ENCODE measurements at regions not wholly inside any gene's neighbourhood (a gene's known extent, or its start where the extent isn't known, plus 50 kb on each side); places are given as distances from the start of the nearest gene placed in this dataset.
A peak's percentile ranks its signal among the peaks of the same experiment; 100 is the strongest.

GRCh38 chr5:123844873-123845272 lies 332.9 kb downstream of the CSNK1G3 start:
- Histone ChIP-seq H3K14ac (ENCODE audit: insufficient read length) (no peak overlapping the region), H4K5ac (ENCODE audit: insufficient read length, low read depth, low read length) (no peak overlapping the region), H3K36me3 (ENCODE audit: control insufficient read depth in 2 of 4, insufficient read depth in 4 of 4, low read length in 3 of 4) (no peaks in the 10 kb centered on the region), H3K23me2 (ENCODE audit: low read depth, low read length) (no peaks in the 10 kb centered on the region), H3K56ac (replicated peaks; ENCODE audit: insufficient read length, low read depth, low read length) (no peak overlapping the region), H3K27ac (ENCODE audit: low read depth, low read length) (no peak overlapping the region), H4K91ac (replicated peaks; ENCODE audit: insufficient read length, low read length) (no peak overlapping the region), H3K79me2 (ENCODE audit: control insufficient read depth in 1 of 2, insufficient read depth in 2 of 2, low read length in 2 of 2) (no peaks in the 10 kb centered on the region), H3K9ac (replicated peaks in 1 of 4; ENCODE audit: extremely low read depth in 1 of 4, low read depth in 3 of 4, low read length in 3 of 4) (no peak overlapping the region; a peak in 1 of 7 replicates), H3K4me3 (ENCODE audit: extremely low read depth in 1 of 4, insufficient read depth in 2 of 4, low read depth in 3 of 4, low read length in 4 of 4) (no peak overlapping the region), H3K27me3 (replicated peaks in 1 of 4; ENCODE audit: control insufficient read depth in 3 of 4, extremely low read depth in 1 of 4, insufficient read depth in 3 of 4, low read length in 3 of 4) (no peaks in the 10 kb centered on the region), H2BK15ac (ENCODE audit: low read length) (no peak overlapping the region), H3K23ac (ENCODE audit: insufficient read length) (no peak overlapping the region), H3K4ac (replicated peaks; ENCODE audit: insufficient read length, low read depth, low read length) (no peak overlapping the region), H3K4me1 (replicated peaks in 1 of 4; ENCODE audit: control insufficient read depth in 3 of 4, insufficient read depth in 4 of 4, low read length in 3 of 4) (no peaks in the 10 kb centered on the region), H4K20me1 (replicated peaks in 1 of 2; ENCODE audit: control insufficient read depth in 1 of 2, insufficient read depth in 2 of 2, low read length in 2 of 2) (no peaks in the 10 kb centered on the region), H2BK20ac (ENCODE audit: low read length) (no peak overlapping the region), H2BK12ac (ENCODE audit: low read depth, low read length) (no peak overlapping the region), H3K9me3 (ENCODE audit: insufficient read depth in 2 of 2, low read depth in 1 of 2, low read length in 1 of 2) (no peaks in the 10 kb centered on the region), H3K4me2 (ENCODE audit: insufficient read depth in 1 of 2, low read depth in 2 of 2, low read length in 2 of 2) (no peak overlapping the region), H2AFZ (ENCODE audit: low read length) (0 out of 2 replicates have a peak overlapping the region, but pooled peaks have one; percentile 31), H2BK5ac (ENCODE audit: low read depth, low read length) (no peak overlapping the region), H2BK120ac (replicated peaks; ENCODE audit: low read depth, low read length) (no peak overlapping the region), H3K18ac (ENCODE audit: extremely low read depth, low read length) (no peak overlapping the region), H2AK5ac (ENCODE audit: low read depth, low read length) (no peak overlapping the region), H3K79me1 (ENCODE audit: low read depth, low read length) (no peaks in the 10 kb centered on the region), H4K8ac (ENCODE audit: extremely low read depth, insufficient read depth, low read length) (no peak overlapping the region)
- POLR2A ChIA-PET (ENCODE audit: partially characterized antibody) = no interaction called here
- FAIRE-seq (no peak), DNase-seq (ENCODE audit: low read depth in 1 of 2, low spot score in 2 of 2) (no peak)
- CTCF ChIA-PET (ENCODE audit: partially characterized antibody) = no interaction called here
- WGBS, 2 experiments (ENCODE audit: extremely low coverage in 1 of 2, insufficient coverage in 1 of 2, insufficient read length in 1 of 2, insufficient replicate concordance in 2 of 2, low coverage in 1 of 2, low lambda C conversion rate in 2 of 2, missing lambda C conversion rate in 1 of 2) = 64% methylated on average over 1 of the region's 1 CpG; no CpG with 5 or more reads in 1 of the 2 experiments
- no peak for TF ChIP-seq TAF1 (IDR thresholded peaks at IDR 0.05; ENCODE audit: low read depth, low read length)
- TF ChIP-seq USF2 (IDR thresholded peaks at IDR 0.05; ENCODE audit: low read length) = no peak
- TF ChIP-seq HDAC6 (IDR thresholded peaks at IDR 0.05; ENCODE audit: low read depth, low read length) = no peak
- no peak for TF ChIP-seq SP2 (IDR thresholded peaks at IDR 0.05; ENCODE audit: low read length)
- TF ChIP-seq EP300 (IDR thresholded peaks at IDR 0.05; ENCODE audit: borderline replicate concordance in 1 of 2, low read depth in 2 of 2, low read length in 2 of 2) = no peak

Data from H1 (cell line).